ENCODE measurements at regions not wholly inside any gene's neighbourhood (a gene's known extent, or its start where the extent isn't known, plus 50 kb on each side); places are given as distances from the start of the nearest gene placed in this dataset.

DNA sequence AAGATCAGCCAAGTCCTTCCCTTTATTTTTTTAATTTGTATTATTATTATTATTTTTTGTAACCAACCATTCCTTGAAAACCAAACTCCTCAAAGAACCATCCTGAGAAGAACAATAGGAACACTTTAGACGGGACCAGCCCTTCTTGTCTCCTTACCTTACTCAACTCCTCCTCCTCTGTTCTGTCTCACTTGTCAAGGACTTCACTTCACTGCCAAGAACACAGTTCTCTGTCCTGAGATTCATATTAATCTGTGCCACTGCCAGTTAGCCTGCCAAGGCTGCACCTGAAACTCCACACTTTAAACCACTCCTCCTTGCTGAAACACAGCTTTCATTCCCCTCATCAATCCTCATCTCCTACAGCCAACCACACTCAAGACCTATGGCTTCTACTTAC, 73.8 kb upstream of the ATP1A1 start:
- DNase-seq = no peak

GRCh38 chr1:116302281-116302680, 70.8 kb upstream of the ATP1A1 start:
- no peak for DNase-seq

- DNase-seq = no peak
These were observed 66.9 kb upstream of the ATP1A1 start for GRCh38 chr1:116306102-116306501.

DNA sequence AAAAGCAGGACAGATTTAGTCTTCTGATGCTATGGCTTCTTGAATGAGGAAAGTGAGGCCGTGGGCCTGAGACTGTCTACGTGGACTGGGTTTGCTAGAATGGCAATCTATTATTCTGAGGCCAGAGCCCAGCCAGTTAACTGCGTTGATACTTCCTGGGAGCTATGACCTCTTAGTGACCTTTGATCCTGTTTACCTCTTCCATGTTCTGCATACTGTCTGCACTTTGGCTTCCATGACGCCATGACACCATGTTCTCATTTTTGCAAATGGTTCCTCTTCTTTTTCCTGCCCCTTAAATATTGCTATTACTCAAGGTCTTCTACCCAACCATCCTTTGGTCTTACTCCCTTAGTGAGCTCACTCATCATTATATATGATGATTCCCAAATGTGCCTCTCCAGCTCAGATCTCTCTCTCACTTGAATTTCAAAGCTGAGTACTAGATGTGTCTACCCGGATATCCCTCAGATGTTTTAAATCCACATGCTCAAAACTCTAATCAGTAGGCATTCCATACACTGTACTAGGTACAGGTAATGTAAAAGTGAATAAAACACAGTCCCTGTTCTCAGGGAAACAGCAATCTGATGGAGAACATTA, 66.1 kb upstream of the ATP1A1 start:
- no peak for DNase-seq

DNA sequence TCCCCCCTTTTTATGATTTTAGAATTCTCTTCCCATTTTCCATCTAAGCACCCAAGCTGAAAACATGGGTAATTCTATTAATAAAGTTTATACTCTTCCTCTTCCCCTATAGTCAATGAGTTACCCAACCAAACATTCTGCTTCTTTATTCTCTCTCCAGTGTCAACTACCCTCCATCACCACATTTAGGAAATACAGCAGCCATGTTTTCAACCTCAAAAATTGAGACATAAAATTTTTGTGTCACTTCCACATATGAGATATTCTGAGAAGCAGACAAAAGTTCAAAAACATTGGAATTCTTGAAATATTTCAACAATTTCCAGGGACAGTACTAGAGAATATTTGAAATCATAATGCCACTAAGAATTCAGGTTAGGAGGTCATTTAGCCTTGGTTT, 64.8 kb upstream of the ATP1A1 start:
- DNase-seq = no peak

- no peak for DNase-seq
These were observed 63.8 kb upstream of the ATP1A1 start for GRCh38 chr1:116309090-116309870.

DNA sequence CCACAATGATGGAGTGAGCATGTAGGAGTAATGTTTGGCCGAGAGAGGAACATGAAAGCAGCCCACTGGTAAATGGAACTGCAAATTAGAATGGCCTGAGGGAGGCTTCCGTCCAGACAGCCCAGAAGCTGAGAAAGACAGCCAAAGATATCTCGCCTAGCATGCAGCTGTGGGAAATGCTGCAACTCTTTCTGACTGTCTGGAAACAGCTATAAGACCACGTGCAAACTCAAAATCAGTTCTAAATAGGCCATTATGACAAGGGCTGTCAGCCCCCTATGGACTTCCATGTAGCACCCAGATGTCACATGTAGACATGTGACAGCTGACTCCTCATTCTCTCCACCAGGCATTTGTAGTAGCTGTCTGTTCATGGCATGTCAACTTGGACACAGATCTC, 62.9 kb upstream of the ATP1A1 start:
- DNase-seq = no peak

DNA sequence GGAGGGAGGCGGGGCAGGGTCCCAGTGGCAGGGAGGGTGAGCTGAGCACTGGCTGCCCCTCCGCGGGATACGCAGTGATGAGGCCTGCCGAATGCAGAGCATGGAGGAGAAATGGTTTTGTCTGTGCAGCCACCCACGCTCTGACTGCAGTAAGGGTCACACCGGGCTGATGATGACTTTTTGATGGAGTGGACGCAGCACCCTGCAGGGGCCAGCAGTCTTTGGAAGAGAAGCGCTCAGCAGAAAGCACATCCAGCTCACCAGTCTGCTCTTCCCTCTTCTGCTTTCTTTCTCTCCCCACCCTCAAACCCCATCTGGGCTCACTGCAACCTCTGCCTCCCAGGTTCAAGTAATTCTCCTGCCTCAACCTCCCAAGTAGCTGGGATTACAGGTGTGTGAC, 61.9 kb upstream of the ATP1A1 start:
- DNase-seq = no peak

DNA sequence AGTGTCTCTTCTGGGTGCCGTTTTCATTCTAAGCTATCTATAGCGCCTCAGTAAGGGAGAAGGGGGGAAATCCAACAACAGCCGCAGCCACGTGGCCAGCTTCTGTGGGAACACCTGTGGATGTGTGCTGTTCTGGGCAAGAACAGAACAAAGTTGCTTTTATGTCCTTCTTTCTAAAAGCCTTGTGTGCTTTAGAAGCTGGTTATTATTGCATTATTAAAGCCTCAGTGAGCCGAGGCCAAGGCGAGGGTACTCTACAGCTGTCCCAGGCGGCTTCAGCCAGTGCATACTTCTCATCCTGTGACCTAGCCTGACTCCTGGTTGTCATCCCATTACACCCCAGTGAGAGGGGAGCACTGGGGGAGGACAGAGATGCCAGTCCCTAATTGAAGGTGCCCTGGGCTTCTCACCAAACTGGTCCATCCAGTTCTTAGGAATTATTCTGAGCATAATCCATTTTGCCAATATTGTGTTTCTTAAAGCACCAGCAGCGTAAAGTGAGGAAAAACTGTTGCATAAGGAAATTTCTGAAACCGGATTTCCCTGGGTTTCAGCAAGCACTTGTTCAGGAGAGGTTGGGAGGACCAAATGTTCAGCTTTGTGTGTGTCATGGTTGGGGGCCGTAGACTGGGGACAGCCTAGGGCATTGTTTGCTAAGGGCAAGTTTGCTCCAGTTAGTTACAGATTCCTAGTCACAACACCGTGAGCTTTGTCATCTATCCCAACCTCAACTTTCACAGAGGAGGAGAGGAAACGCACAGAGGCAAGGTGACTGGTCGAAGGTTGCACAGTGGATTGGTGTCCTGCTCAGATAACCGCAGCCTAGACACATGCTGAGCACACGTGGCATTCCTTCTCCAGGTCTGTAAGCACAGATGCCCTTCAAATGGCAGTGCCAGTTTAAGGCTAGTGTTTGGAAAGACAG, 61.0 kb upstream of the ATP1A1 start:
- no peak for DNase-seq

DNA sequence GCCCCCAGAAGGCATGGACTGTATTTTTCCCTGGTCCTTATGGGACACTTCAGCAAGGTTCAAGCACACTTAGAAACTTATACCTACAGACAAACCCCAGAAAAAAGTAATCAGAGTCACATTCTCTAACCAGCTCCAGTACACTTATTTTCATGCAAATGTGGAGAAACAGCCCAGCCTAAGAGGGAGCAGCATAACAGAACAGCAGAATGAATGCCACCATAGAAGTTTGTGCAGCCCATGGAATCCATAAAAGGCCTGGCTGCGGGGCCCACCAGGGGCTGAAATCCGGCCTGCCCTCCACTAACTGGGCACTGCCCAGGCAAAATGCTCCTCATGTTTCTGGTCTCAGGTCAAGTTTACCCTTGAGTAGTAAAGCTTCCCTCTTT, 60.4 kb upstream of the ATP1A1 start:
- DNase-seq = no peak

GRCh38 chr1:116313776-116314175, 59.3 kb upstream of the ATP1A1 start:
- no peak for DNase-seq

- DNase-seq = no peak
These were observed 58.6 kb upstream of the ATP1A1 start for GRCh38 chr1:116314305-116314919.

GRCh38 chr1:116316373-116316772, 56.7 kb upstream of the ATP1A1 start:
- DNase-seq = no peak

GRCh38 chr1:116318897-116319296, 54.1 kb upstream of the ATP1A1 start:
- no peak for DNase-seq

DNA sequence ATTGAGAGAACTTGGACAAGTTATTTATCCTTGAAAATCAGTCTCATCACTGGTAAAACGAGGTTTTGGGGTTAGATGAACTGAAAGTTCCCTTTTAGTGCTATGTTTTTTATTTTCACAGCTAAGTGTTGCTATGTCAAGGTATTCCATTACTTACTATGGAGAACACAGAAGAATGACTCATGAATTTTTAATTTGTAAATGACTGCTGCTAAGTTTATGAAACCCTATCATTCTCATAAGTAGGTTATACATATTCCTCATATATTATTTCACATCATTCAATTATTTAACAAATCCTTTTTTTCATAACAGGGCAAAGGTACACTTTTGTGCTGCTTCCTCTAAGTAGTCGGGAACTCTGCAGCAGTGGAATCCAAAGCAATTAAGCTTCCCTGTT, 52.2 kb upstream of the ATP1A1 start:
- DNase-seq = no peak

DNA sequence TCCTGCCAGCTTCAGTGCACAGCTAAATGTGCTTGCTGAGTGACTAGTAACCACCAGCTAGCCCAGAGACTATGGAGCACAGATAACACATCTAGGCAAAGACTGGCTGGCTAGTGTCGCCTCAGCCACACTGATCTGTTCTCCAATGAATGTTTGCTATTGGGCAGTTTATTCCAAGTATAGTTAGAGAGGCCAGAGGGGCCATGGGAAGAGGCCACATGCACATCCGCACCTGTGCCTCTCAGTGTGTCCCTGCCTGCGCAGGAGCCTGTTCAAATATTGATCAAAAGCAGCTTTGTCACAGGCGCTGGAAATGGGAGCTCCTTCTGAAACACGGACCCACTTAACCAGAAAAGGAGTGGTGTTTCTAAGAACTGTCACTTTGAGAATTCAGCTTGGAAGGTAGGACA, 51.3 kb upstream of the ATP1A1 start:
- DNase-seq = no peak

DNA sequence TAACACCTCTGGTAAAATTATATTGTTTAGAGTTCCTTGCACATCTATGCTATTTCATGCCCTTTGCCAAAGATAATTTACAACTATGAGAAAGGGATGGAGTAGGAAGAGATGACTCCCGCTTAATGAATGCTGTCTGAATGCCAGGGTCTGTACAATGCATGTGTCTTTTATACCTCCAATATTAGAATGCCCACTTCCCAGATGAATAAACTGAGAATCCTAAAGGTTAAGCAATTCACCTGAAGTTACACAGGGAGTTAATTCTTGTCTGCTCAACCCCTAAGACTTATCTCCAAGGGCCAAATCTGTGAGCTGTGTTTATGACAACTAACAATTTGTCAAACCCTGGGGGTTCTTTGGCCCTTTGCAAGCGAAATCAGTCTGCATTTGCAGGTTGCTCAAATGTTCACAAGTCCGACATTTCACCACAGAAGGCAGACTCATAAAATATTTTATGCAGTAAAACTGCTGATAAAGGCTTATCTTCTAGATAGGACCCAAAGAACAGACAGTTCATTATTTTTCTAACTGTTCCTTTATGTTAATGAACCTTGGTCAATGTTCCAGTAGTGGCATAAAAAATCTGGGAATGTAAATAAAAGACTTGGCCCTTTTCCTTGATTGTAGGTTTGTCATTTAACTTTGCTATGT, 50.2 kb upstream of the ATP1A1 start:
- no peak for DNase-seq

All from dermis blood vessel endothelial cell (primary cell).